Inferior parietal cortex (tissue), 1 donor: ENCODE measurements at regions not wholly inside any gene's neighbourhood (a gene's known extent, or its start where the extent isn't known, plus 50 kb on each side); places are given as distances from the start of the nearest gene placed in this dataset.
"Not testable (repeated sequence)": the region's sequence is repeated elsewhere in the genome, so short reads cannot be mapped to it uniquely, and the experiment has no call there.

ENCODE experiments used
- DNase-seq: peaks from one replicate; pipeline ENCODE4 v3.0.0-alpha.2; 2016; ENCODE audit errors: extremely low spot score

GRCh38 chr1:232137066-232137465 is 492.9 kb downstream of the SIPA1L2 start:
- no peak for DNase-seq

- no peak for DNase-seq
Observed at GRCh38 chr1:232136136-232136535, 493.8 kb downstream of the SIPA1L2 start.

- no peak for DNase-seq
Observed at GRCh38 chr1:232134365-232134764, 495.6 kb downstream of the SIPA1L2 start.

GRCh38 chr1:232132572-232132971 is 497.4 kb downstream of the SIPA1L2 start:
- DNase-seq, result no peak

GRCh38 chr1:232131715-232132391 is 498.1 kb downstream of the SIPA1L2 start:
- DNase-seq, result no peak

- DNase-seq, result no peak
Observed at GRCh38 chr1:232130815-232131480, 499.0 kb downstream of the SIPA1L2 start.

GRCh38 chr1:232127190-232127589 is 500.6 kb downstream of the DISC1 start:
- no peak for DNase-seq

- DNase-seq, result no peak
Observed at GRCh38 chr1:232123775-232124659, 497.4 kb downstream of the DISC1 start.

- not testable (repeated sequence) for DNase-seq
Observed at GRCh38 chr1:232117903-232118302, 491.3 kb downstream of the DISC1 start.

GRCh38 chr1:232114985-232115384 is 488.4 kb downstream of the DISC1 start:
- no peak for DNase-seq

- no peak for DNase-seq
Observed at GRCh38 chr1:232112076-232112475, 485.5 kb downstream of the DISC1 start.

- DNase-seq, result no peak
Observed at GRCh38 chr1:232111611-232112010, 485.0 kb downstream of the DISC1 start.

- DNase-seq, result no peak
Observed at GRCh38 chr1:232110281-232111090, 483.9 kb downstream of the DISC1 start.

- DNase-seq, result no peak
Observed at GRCh38 chr1:232109391-232109790, 482.8 kb downstream of the DISC1 start.

- DNase-seq, result no peak
Observed at GRCh38 chr1:232108598-232108997, 482.0 kb downstream of the DISC1 start.

- DNase-seq, result no peak
Observed at GRCh38 chr1:232106415-232106814, 479.8 kb downstream of the DISC1 start.

GRCh38 chr1:232105561-232105960 is 479.0 kb downstream of the DISC1 start:
- DNase-seq, result no peak

- no peak for DNase-seq
Observed at GRCh38 chr1:232101231-232101630, 474.6 kb downstream of the DISC1 start.

GRCh38 chr1:232096751-232097150 is 470.2 kb downstream of the DISC1 start:
- DNase-seq, result no peak
